GM12878 (cell line): ENCODE measurements at regions not wholly inside any gene's neighbourhood (a gene's known extent, or its start where the extent isn't known, plus 50 kb on each side); places are given as distances from the start of the nearest gene placed in this dataset.

Experiments
- ATAC-seq: fragments of 200-7000 bp; cut with Tn5 transposase; 3 replicates; pipeline ENCODE4 v1.9.1; 2020; ENCODE audit warnings: mild to moderate bottlenecking, moderate library complexity
- BruUV-seq: library from RNA; stranded (reverse); fragments of 400-500 nt; replicated peaks from 2 replicates; lab custom pipeline; 2021; lab: Mats Ljungman, UMichigan
- CTCF ChIA-PET: fragments of 300-600 bp; sonication (Branson Sonifier 250); formaldehyde crosslinking; extraction: SDS; loops from one replicate; lab custom pipeline; 2021; ENCODE audit warnings: inconsistent platforms; lab: Yijun Ruan, JAX
- POLR2A ChIA-PET: fragments of 350-600 bp; formaldehyde crosslinking; extraction: SDS; loops from one replicate; lab custom pipeline; 2021; ENCODE audit warnings: inconsistent platforms; lab: Charles Lee
- RAD21 ChIA-PET: fragments of 300-600 bp; sonication (Branson Sonifier 250); formaldehyde crosslinking; loops from one replicate; lab custom pipeline; 2023; ENCODE audit warnings: antibody characterized with exemption; ENCODE audit not compliant: unreplicated experiment; lab: Charles Lee
- SMC1A ChIA-PET: fragments of 300-600 bp; sonication (Branson Sonifier 250); formaldehyde crosslinking; loops from one replicate; lab custom pipeline; 2023; ENCODE audit not compliant: unreplicated experiment, uncharacterized antibody; lab: Charles Lee
- DNase-seq: peaks from one replicate; pipeline ENCODE4 v3.0.0-alpha.2; 2011; ENCODE audit warnings: low read depth, low spot score
- FAIRE-seq: peaks from 3 replicates; lab custom pipeline; 2011; peaks lifted over from hg19 to GRCh38; lab: Jason Lieb, UNC
- H2AFZ ChIP-seq: 2 replicates; pipeline ENCODE4 v1.6.0; 2011; ENCODE audit warnings: low read depth, low read length, control low read depth; ENCODE audit not compliant: control insufficient read depth
- H3K27ac ChIP-seq: 2 replicates; pipeline ENCODE4 v1.5.1; 2011; ENCODE audit warnings: control low read depth; ENCODE audit not compliant: control insufficient read depth, insufficient read depth
- H3K27me3 ChIP-seq, 2 experiments: replicated peaks in 1 of 2; 2 replicates each; pipeline versions ENCODE4 v1.6.0 to v1.6.1; 2011; ENCODE audit warnings: low read length in 1 of 2; ENCODE audit not compliant: control insufficient read depth in 2 of 2, insufficient read depth in 2 of 2
- H3K36me3 ChIP-seq, 2 experiments: 2 replicates each; pipeline ENCODE4 v1.5.1; 2011; ENCODE audit warnings: low read length in 1 of 2; ENCODE audit not compliant: control insufficient read depth in 2 of 2, insufficient read depth in 2 of 2
- H3K4me1 ChIP-seq: 2 replicates; pipeline ENCODE4 v1.6.1; 2011; ENCODE audit warnings: mild to moderate bottlenecking, low read length, moderate library complexity, mixed read lengths; ENCODE audit not compliant: control insufficient read depth, insufficient read depth
- H3K4me2 ChIP-seq: 2 replicates; pipeline ENCODE4 v1.6.0; 2011; ENCODE audit warnings: control low read depth; ENCODE audit not compliant: control insufficient read depth, insufficient read depth
- H3K4me3 ChIP-seq: fragments of 200-600 bp; sonication (generic); 2 replicates; pipeline ENCODE4 v1.5.1; 2016
- H3K79me2 ChIP-seq: 2 replicates; pipeline ENCODE4 v1.6.0; 2011; ENCODE audit warnings: low read length; ENCODE audit not compliant: control insufficient read depth, insufficient read depth
- H3K9ac ChIP-seq: 2 replicates; pipeline ENCODE4 v1.8.0; 2011; ENCODE audit warnings: low read length, control low read depth, mixed read lengths; ENCODE audit not compliant: control insufficient read depth, insufficient read depth
- H3K9me3 ChIP-seq: replicated peaks from 3 replicates; pipeline ENCODE4 v1.5.1; 2011; ENCODE audit warnings: mild to moderate bottlenecking, low read length; ENCODE audit not compliant: control insufficient read depth, insufficient read depth
- H4K20me1 ChIP-seq: 2 replicates; pipeline ENCODE4 v1.6.0; 2011; ENCODE audit not compliant: control insufficient read depth, insufficient read depth
- KAT2A ChIP-seq: conservative IDR thresholded peaks from 2 replicates; pipeline ENCODE4 v1.6.1; 2011; ENCODE audit warnings: low read depth, low read length; ENCODE audit not compliant: control insufficient read depth
- PML ChIP-seq: IDR thresholded peaks from 2 replicates; pipeline ENCODE4 v1.6.1; 2012; ENCODE audit warnings: low read length, inconsistent platforms
- WGBS: methylation state at CpG from one replicate; pipeline ENCODE4 v1.1.6; 2016; ENCODE audit warnings: low lambda C conversion rate; ENCODE audit not compliant: insufficient replicate concordance, insufficient coverage; ENCODE audit errors: missing lambda C conversion rate; 5-methylcytosine and 5-hydroxymethylcytosine counted together
- in situ Hi-C: fragments of 300-500 bp; cut with MboI; formaldehyde crosslinking; loops from 9 replicates; pipeline ENCODE4 v1.14.3; 2018; ENCODE audit warnings: mixed read lengths
- intact Hi-C: fragments of 100-400 bp; cut with micrococcal nuclease; formaldehyde crosslinking; loops from one replicate; pipeline ENCODE4 v1.14.2; 2022; ENCODE audit not compliant: unreplicated experiment

GRCh38 chr10:92792661-92793060 lies 55.7 kb upstream of the EXOC6 start:
- intact Hi-C loops = no loop called here
- H3K9me3 ChIP-seq = no peaks in the 10 kb centered on the region; the same call in 2 of the 3 replicates
- in situ Hi-C loops = no loop called here
- FAIRE-seq (no peak), DNase-seq (no peak), ATAC-seq (no peak)
- RAD21 ChIA-PET = no interaction called here
- no peak overlapping the region for H3K4me3 ChIP-seq
- no peak overlapping the region for H3K27ac ChIP-seq
- POLR2A ChIA-PET = no interaction called here
- CTCF ChIA-PET = interaction anchor here (0.8 kb wide), 1 partner anchor 26 kb away, joined by 3 read pairs; no protein-coding TSS in a partner anchor
- no peak overlapping the region for H2AFZ ChIP-seq
- no peak overlapping the region for H3K4me2 ChIP-seq
- H3K79me2 ChIP-seq = no peaks in the 10 kb centered on the region
- no peaks in the 10 kb centered on the region for H3K4me1 ChIP-seq
- H3K36me3 ChIP-seq = no peaks in the 10 kb centered on the region
- H3K27me3 ChIP-seq = peaks cover 0 to 4% of the 10 kb centered on the region in 2 experiments; a peak in 1 of 4 replicates
- TF ChIP-seq KAT2A = no peak
- no peak for TF ChIP-seq PML
- no peaks in the 10 kb centered on the region for H4K20me1 ChIP-seq
- no TSS peak for BruUV-seq
- SMC1A ChIA-PET = interaction anchor here (1.4 kb wide), 1 partner anchor 9 kb away, joined by 4 read pairs; no protein-coding TSS in a partner anchor
- no peak overlapping the region for H3K9ac ChIP-seq
- WGBS = 92% methylated on average over 1 of the region's 1 CpG
